WTC11 (cell line): ENCODE measurements at regions not wholly inside any gene's neighbourhood (a gene's known extent, or its start where the extent isn't known, plus 50 kb on each side); places are given as distances from the start of the nearest gene placed in this dataset.

ENCODE experiments used
- CTCF ChIP-seq: fragments of 200-600 bp; IDR thresholded peaks from 2 replicates; pipeline ENCODE4 v1.8.0; 2022; ENCODE audit warnings: antibody characterized with exemption
- ELF4 ChIP-seq: sonication (generic); formaldehyde crosslinking; IDR thresholded peaks from 2 replicates; pipeline ENCODE4 v1.8.1; 2022; ENCODE audit warnings: low read depth, mild to moderate bottlenecking, moderate library complexity, missing genetic modification reagents
- EMX1 ChIP-seq: fragments of 250-450 bp; sonication (Bioruptor Pico); IDR thresholded peaks from 2 replicates; pipeline ENCODE4 v1.8.0; 2021; ENCODE audit warnings: mild to moderate bottlenecking
- GABPB1 ChIP-seq: sonication (generic); formaldehyde crosslinking; IDR thresholded peaks from 2 replicates; pipeline ENCODE4 v1.8.1; 2023; ENCODE audit warnings: mild to moderate bottlenecking, missing genetic modification reagents
- NFATC4 ChIP-seq: fragments of 250-450 bp; sonication (Bioruptor Pico); IDR thresholded peaks from 2 replicates; pipeline ENCODE4 v1.9.0; 2021; ENCODE audit warnings: mild to moderate bottlenecking
- NR3C1 ChIP-seq: sonication (generic); formaldehyde crosslinking; conservative IDR thresholded peaks from 2 replicates; pipeline ENCODE4 v1.8.1; 2023; ENCODE audit warnings: low read depth, mild to moderate bottlenecking, missing genetic modification reagents
- PRDM15 ChIP-seq: sonication (generic); formaldehyde crosslinking; IDR thresholded peaks from 2 replicates; pipeline ENCODE4 v1.8.0; 2022; ENCODE audit warnings: missing genetic modification reagents
- SMAD3 ChIP-seq: sonication (generic); formaldehyde crosslinking; IDR thresholded peaks from 2 replicates; pipeline ENCODE4 v1.8.0; 2022; ENCODE audit warnings: missing genetic modification reagents, mild to moderate bottlenecking, borderline replicate concordance
- TF ChIP-seq, protein P1 (sequence below): sonication (generic); formaldehyde crosslinking; IDR thresholded peaks from 2 replicates; pipeline ENCODE4 v1.8.0; 2022; ENCODE audit warnings: mild to moderate bottlenecking, missing genetic modification reagents

DNA sequence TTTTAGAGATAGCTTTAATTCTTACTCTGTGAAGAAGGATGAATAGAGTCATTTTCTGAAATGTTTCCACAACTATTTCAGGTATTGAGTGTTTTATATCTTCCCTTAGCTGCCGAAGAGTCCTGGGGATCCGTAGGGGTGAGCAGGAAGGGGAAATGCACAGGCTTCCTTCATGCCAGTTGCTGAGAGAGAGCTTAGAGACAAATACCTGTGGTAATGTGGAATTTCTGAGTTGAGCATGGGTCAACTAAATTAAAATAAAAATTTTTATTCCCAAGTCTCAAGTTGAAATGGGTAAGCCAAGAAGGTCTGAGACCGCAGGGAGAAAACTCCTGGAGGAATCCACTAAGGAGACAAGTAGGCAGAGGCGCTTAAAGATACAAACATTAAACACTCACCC, 185.7 kb downstream of the DAD1 start:
- TF ChIP-seq CTCF: no peak
- TF ChIP-seq ELF4 (CRISPR knock-in tag): no peak
- no peak for TF ChIP-seq GABPB1 (CRISPR knock-in tag)
- no peak for TF ChIP-seq PRDM15
- no peak for TF ChIP-seq NFATC4 (CRISPR knock-in tag)
- TF ChIP-seq SMAD3 (CRISPR knock-in tag): no peak
- TF ChIP-seq, protein P1, sequence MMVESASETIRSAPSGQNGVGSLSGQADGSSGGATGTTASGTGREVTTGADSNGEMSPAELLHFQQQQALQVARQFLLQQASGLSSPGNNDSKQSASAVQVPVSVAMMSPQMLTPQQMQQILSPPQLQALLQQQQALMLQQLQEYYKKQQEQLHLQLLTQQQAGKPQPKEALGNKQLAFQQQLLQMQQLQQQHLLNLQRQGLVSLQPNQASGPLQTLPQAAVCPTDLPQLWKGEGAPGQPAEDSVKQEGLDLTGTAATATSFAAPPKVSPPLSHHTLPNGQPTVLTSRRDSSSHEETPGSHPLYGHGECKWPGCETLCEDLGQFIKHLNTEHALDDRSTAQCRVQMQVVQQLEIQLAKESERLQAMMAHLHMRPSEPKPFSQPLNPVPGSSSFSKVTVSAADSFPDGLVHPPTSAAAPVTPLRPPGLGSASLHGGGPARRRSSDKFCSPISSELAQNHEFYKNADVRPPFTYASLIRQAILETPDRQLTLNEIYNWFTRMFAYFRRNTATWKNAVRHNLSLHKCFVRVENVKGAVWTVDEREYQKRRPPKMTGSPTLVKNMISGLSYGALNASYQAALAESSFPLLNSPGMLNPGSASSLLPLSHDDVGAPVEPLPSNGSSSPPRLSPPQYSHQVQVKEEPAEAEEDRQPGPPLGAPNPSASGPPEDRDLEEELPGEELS (CRISPR knock-in tag): no peak
- TF ChIP-seq NR3C1 (CRISPR knock-in tag): no peak
- TF ChIP-seq EMX1: no peak
